BE2C (cell line): ENCODE measurements at regions not wholly inside any gene's neighbourhood (a gene's known extent, or its start where the extent isn't known, plus 50 kb on each side); places are given as distances from the start of the nearest gene placed in this dataset.

Source experiments
- DNase-seq: peaks from one replicate; pipeline ENCODE4 v3.0.0-alpha.2; 2020
- H3K27me3 ChIP-seq: fragments of 250-450 bp; sonication (Bioruptor Pico); 2 replicates; pipeline ENCODE4 v1.5.1; 2020; ENCODE audit warnings: mild to moderate bottlenecking
- H3K36me3 ChIP-seq: fragments of 250-450 bp; sonication (Bioruptor Pico); 2 replicates; pipeline ENCODE4 v1.5.1; 2020; ENCODE audit warnings: mild to moderate bottlenecking
- H3K4me1 ChIP-seq: fragments of 250-450 bp; sonication (Bioruptor Pico); 2 replicates; pipeline ENCODE4 v1.5.1; 2020
- H3K4me3 ChIP-seq: 2 replicates; pipeline ENCODE4 v1.5.1; 2011; ENCODE audit warnings: low read depth, low read length
- H3K9me3 ChIP-seq: fragments of 250-450 bp; sonication (Bioruptor Pico); 2 replicates; pipeline ENCODE4 v1.5.1; 2020
- CTCF ChIP-seq: IDR thresholded peaks from 2 replicates; pipeline ENCODE4 v1.5.1; 2012; ENCODE audit warnings: mild to moderate bottlenecking, low read depth, low read length

GRCh38 chr2:136254681-136255080, 136.7 kb upstream of the CXCR4 start:
- H3K27me3 ChIP-seq: no peaks in the 10 kb centered on the region
- no peak for DNase-seq
- H3K4me1 ChIP-seq: no peaks in the 10 kb centered on the region
- no peak overlapping the region for H3K4me3 ChIP-seq
- H3K9me3 ChIP-seq: no peaks in the 10 kb centered on the region
- no peaks in the 10 kb centered on the region for H3K36me3 ChIP-seq
- no peak for TF ChIP-seq CTCF

GRCh38 chr2:136253288-136254004, 135.5 kb upstream of the CXCR4 start:
- Histone ChIP-seq H3K27me3 (no peaks in the 10 kb centered on the region), H3K9me3 (no peaks in the 10 kb centered on the region), H3K4me3 (no peak overlapping the region), H3K4me1 (no peaks in the 10 kb centered on the region), H3K36me3 (no peaks in the 10 kb centered on the region)
- TF ChIP-seq CTCF: no peak
- no peak for DNase-seq

- DNase-seq: no peak
- Histone ChIP-seq H3K36me3 (no peaks in the 10 kb centered on the region), H3K27me3 (no peaks in the 10 kb centered on the region), H3K9me3 (no peaks in the 10 kb centered on the region), H3K4me3 (no peak overlapping the region), H3K4me1 (no peaks in the 10 kb centered on the region)
- no peak for TF ChIP-seq CTCF
Observed at GRCh38 chr2:136251885-136252585, 134.1 kb upstream of the CXCR4 start.

- Histone ChIP-seq H3K36me3 (no peaks in the 10 kb centered on the region), H3K4me1 (no peaks in the 10 kb centered on the region), H3K4me3 (no peak overlapping the region), H3K9me3 (no peaks in the 10 kb centered on the region), H3K27me3 (no peaks in the 10 kb centered on the region)
- no peak for TF ChIP-seq CTCF
- DNase-seq: no peak
Observed at GRCh38 chr2:136251197-136251884, 133.4 kb upstream of the CXCR4 start.

GRCh38 chr2:136250131-136250530, 132.2 kb upstream of the CXCR4 start:
- no peak for TF ChIP-seq CTCF
- Histone ChIP-seq H3K9me3 (no peaks in the 10 kb centered on the region), H3K27me3 (no peaks in the 10 kb centered on the region), H3K36me3 (no peaks in the 10 kb centered on the region), H3K4me1 (no peaks in the 10 kb centered on the region), H3K4me3 (no peak overlapping the region)
- no peak for DNase-seq

- DNase-seq: no peak
- H3K36me3 ChIP-seq: no peaks in the 10 kb centered on the region
- no peak overlapping the region for H3K4me3 ChIP-seq
- no peaks in the 10 kb centered on the region for H3K4me1 ChIP-seq
- no peak for TF ChIP-seq CTCF
- H3K9me3 ChIP-seq: no peaks in the 10 kb centered on the region
- H3K27me3 ChIP-seq: no peaks in the 10 kb centered on the region
Observed at GRCh38 chr2:136248907-136249306, 131.0 kb upstream of the CXCR4 start.
